ENCODE measurements at regions not wholly inside any gene's neighbourhood (a gene's known extent, or its start where the extent isn't known, plus 50 kb on each side); places are given as distances from the start of the nearest gene placed in this dataset.

- no peak overlapping the region for H3K4me3 ChIP-seq (ENCODE audit: low read length)
Observed at GRCh38 chr11:32266601-32267000, 168.7 kb downstream of the WT1 start.

GRCh38 chr11:32267679-32268187, 167.6 kb downstream of the WT1 start:
- no peak overlapping the region for H3K4me3 ChIP-seq (ENCODE audit: low read length)
- TF ChIP-seq ZNF274 (IDR thresholded peaks at IDR 0.05; ENCODE audit: low read depth, low read length) = no peak

More at GRCh38 chr11:32266601-32267000, 168.7 kb downstream of the WT1 start:
- no peak for TF ChIP-seq ZNF274 (IDR thresholded peaks at IDR 0.05; ENCODE audit: low read depth, low read length)

GRCh38 chr11:32273931-32274330, 161.4 kb downstream of the WT1 start:
- no peak overlapping the region for H3K4me3 ChIP-seq (ENCODE audit: low read length)

GRCh38 chr11:32279672-32280071, 155.7 kb downstream of the WT1 start:
- TF ChIP-seq ZNF274 (IDR thresholded peaks at IDR 0.05; ENCODE audit: low read depth, low read length) = no peak
- H3K4me3 ChIP-seq (ENCODE audit: low read length) = no peak overlapping the region

More at GRCh38 chr11:32273931-32274330, 161.4 kb downstream of the WT1 start:
- no peak for TF ChIP-seq ZNF274 (IDR thresholded peaks at IDR 0.05; ENCODE audit: low read depth, low read length)

GRCh38 chr11:32280339-32280738, 155.0 kb downstream of the WT1 start:
- no peak overlapping the region for H3K4me3 ChIP-seq (ENCODE audit: low read length)
- no peak for TF ChIP-seq ZNF274 (IDR thresholded peaks at IDR 0.05; ENCODE audit: low read depth, low read length)

GRCh38 chr11:32288276-32288675, 147.1 kb downstream of the WT1 start:
- no peak for TF ChIP-seq ZNF274 (IDR thresholded peaks at IDR 0.05; ENCODE audit: low read depth, low read length)
- H3K4me3 ChIP-seq (ENCODE audit: low read length) = no peak overlapping the region

GRCh38 chr11:32289701-32290100, 145.6 kb downstream of the WT1 start:
- H3K4me3 ChIP-seq (ENCODE audit: low read length) = no peak overlapping the region
- TF ChIP-seq ZNF274 (IDR thresholded peaks at IDR 0.05; ENCODE audit: low read depth, low read length) = no peak

GRCh38 chr11:32290783-32291182, 144.6 kb downstream of the WT1 start:
- no peak for TF ChIP-seq ZNF274 (IDR thresholded peaks at IDR 0.05; ENCODE audit: low read depth, low read length)
- no peak overlapping the region for H3K4me3 ChIP-seq (ENCODE audit: low read length)

- no peak for TF ChIP-seq ZNF274 (IDR thresholded peaks at IDR 0.05; ENCODE audit: low read depth, low read length)
- no peak overlapping the region for H3K4me3 ChIP-seq (ENCODE audit: low read length)
Observed at GRCh38 chr11:32297611-32298011, 137.7 kb downstream of the WT1 start.

GRCh38 chr11:32302826-32303225, 132.5 kb downstream of the WT1 start:
- no peak for TF ChIP-seq ZNF274 (IDR thresholded peaks at IDR 0.05; ENCODE audit: low read depth, low read length)
- H3K4me3 ChIP-seq (ENCODE audit: low read length) = no peak overlapping the region

- TF ChIP-seq ZNF274 (IDR thresholded peaks at IDR 0.05; ENCODE audit: low read depth, low read length) = no peak
- no peak overlapping the region for H3K4me3 ChIP-seq (ENCODE audit: low read length)
Observed at GRCh38 chr11:32304521-32304920, 130.8 kb downstream of the WT1 start.

- no peak for TF ChIP-seq ZNF274 (IDR thresholded peaks at IDR 0.05; ENCODE audit: low read depth, low read length)
- no peak overlapping the region for H3K4me3 ChIP-seq (ENCODE audit: low read length)
Observed at GRCh38 chr11:32305460-32305859, 129.9 kb downstream of the WT1 start.

- no peak overlapping the region for H3K4me3 ChIP-seq (ENCODE audit: low read length)
- no peak for TF ChIP-seq ZNF274 (IDR thresholded peaks at IDR 0.05; ENCODE audit: low read depth, low read length)
Observed at GRCh38 chr11:32307471-32307870, 127.9 kb downstream of the WT1 start.

GRCh38 chr11:32307913-32308312, 127.4 kb downstream of the WT1 start:
- TF ChIP-seq ZNF274 (IDR thresholded peaks at IDR 0.05; ENCODE audit: low read depth, low read length) = no peak
- no peak overlapping the region for H3K4me3 ChIP-seq (ENCODE audit: low read length)

GRCh38 chr11:32309530-32310213, 125.7 kb downstream of the WT1 start:
- H3K4me3 ChIP-seq (ENCODE audit: low read length) = no peak overlapping the region
- no peak for TF ChIP-seq ZNF274 (IDR thresholded peaks at IDR 0.05; ENCODE audit: low read depth, low read length)

GRCh38 chr11:32310214-32310601, 125.1 kb downstream of the WT1 start:
- no peak overlapping the region for H3K4me3 ChIP-seq (ENCODE audit: low read length)
- TF ChIP-seq ZNF274 (IDR thresholded peaks at IDR 0.05; ENCODE audit: low read depth, low read length) = no peak

Measured in GM08714 (cell line).